ENCODE measurements at regions not wholly inside any gene's neighbourhood (a gene's known extent, or its start where the extent isn't known, plus 50 kb on each side); places are given as distances from the start of the nearest gene placed in this dataset.
"Not testable (repeated sequence)": the region's sequence is repeated elsewhere in the genome, so short reads cannot be mapped to it uniquely, and the experiment has no call there.

- not testable (repeated sequence) for TF ChIP-seq HOXA7 (CRISPR knock-in tag; IDR thresholded peaks at IDR 0.05; ENCODE audit: borderline replicate concordance); ZNF510 (tag by site-specific recombination; IDR thresholded peaks at IDR 0.05; ENCODE audit: insufficient replicate concordance); ZNF670 (tag by site-specific recombination; IDR thresholded peaks at IDR 0.05; ENCODE audit: low read depth); ZBTB10 (tag by site-specific recombination; IDR thresholded peaks at IDR 0.05); TCF7L2 (IDR thresholded peaks at IDR 0.05; ENCODE audit: borderline replicate concordance, low read depth, low read length)
- TF ChIP-seq, protein P1, sequence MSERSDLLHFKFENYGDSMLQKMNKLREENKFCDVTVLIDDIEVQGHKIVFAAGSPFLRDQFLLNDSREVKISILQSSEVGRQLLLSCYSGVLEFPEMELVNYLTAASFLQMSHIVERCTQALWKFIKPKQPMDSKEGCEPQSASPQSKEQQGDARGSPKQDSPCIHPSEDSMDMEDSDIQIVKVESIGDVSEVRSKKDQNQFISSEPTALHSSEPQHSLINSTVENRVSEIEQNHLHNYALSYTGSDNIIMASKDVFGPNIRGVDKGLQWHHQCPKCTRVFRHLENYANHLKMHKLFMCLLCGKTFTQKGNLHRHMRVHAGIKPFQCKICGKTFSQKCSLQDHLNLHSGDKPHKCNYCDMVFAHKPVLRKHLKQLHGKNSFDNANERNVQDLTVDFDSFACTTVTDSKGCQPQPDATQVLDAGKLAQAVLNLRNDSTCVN (tag by site-specific recombination; optimal IDR thresholded peaks at IDR 0.05) = not testable (repeated sequence)
- TF ChIP-seq, protein P2, sequence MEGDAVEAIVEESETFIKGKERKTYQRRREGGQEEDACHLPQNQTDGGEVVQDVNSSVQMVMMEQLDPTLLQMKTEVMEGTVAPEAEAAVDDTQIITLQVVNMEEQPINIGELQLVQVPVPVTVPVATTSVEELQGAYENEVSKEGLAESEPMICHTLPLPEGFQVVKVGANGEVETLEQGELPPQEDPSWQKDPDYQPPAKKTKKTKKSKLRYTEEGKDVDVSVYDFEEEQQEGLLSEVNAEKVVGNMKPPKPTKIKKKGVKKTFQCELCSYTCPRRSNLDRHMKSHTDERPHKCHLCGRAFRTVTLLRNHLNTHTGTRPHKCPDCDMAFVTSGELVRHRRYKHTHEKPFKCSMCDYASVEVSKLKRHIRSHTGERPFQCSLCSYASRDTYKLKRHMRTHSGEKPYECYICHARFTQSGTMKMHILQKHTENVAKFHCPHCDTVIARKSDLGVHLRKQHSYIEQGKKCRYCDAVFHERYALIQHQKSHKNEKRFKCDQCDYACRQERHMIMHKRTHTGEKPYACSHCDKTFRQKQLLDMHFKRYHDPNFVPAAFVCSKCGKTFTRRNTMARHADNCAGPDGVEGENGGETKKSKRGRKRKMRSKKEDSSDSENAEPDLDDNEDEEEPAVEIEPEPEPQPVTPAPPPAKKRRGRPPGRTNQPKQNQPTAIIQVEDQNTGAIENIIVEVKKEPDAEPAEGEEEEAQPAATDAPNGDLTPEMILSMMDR (tag by site-specific recombination; IDR thresholded peaks at IDR 0.05) = not testable (repeated sequence)
These were observed 235.1 kb upstream of the ID2 start for GRCh38 chr2:8446751-8447150.
